ENCODE measurements at regions not wholly inside any gene's neighbourhood (a gene's known extent, or its start where the extent isn't known, plus 50 kb on each side); places are given as distances from the start of the nearest gene placed in this dataset.

DNA sequence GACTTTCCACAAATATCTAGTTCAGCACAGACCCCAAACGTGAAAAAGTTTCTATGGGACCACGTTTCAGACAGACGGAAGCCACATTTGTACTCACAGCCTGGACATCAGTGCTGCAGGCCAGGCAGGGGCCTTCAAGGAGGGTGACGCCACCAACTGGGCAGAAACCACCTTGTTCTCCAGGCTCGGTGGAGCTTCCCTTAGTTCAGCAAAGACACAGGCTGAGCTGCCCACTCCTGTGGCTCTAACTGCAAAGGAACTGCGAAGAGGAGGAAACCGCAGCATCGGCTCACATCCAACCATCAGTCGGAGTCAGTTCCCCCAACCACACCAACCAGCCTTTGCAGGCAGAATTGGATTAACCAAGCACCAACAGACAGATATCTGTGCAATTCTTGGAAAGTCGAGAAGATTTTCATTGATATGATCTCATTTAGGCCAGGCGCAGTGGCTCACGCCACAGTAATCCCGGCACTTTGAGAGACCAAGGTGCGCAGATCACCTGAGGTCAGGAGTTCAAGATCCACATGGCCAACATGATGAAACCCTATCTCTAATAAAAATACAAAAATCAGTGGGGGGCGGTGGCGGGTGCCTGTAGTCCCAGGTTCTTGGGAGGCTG is 73.3 kb upstream of the CNEP1R1 start:
- Mint-ChIP-seq H3K36me3 (ENCODE audit: low read depth) (peaks cover 2% of the 10 kb centered on the region), H3K4me1 (peaks cover 5% of the 10 kb centered on the region), H3K27ac (ENCODE audit: unreplicated experiment) (no peak overlapping the region), H3K9me3 (peaks cover 4% of the 10 kb centered on the region), H3K27me3 (ENCODE audit: low read depth) (no peaks in the 10 kb centered on the region), H3K4me3 (no peak overlapping the region)
- TF ChIP-seq CTCF (conservative IDR thresholded peaks at IDR 0.05), result no peak
- no peak for DNase-seq (ENCODE audit: low read depth, low spot score)

DNA sequence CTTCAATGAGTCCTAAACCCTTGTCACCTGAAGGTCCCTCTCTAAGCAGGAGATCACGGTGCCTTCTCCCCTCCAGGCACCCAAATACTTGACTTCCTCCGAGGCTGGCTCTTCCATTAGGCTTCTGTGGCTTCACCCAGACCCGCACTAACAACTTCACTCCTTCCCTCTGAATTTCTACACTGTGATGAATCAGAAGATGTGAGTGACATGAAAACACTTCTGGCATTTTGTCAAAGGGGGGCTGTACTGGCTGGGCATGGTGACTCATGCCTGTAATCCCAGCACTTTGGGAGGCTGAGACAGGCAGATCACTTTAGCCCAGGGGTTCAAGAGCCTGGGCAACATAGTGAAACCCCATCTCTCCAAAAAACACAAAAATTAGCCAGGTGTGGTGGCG is 72.6 kb upstream of the CNEP1R1 start:
- TF ChIP-seq CTCF (conservative IDR thresholded peaks at IDR 0.05), result no peak
- H3K4me1 Mint-ChIP-seq, result peaks cover 5% of the 10 kb centered on the region
- no peaks in the 10 kb centered on the region for H3K27me3 Mint-ChIP-seq (ENCODE audit: low read depth)
- no peak for DNase-seq (ENCODE audit: low read depth, low spot score)
- peaks cover 2% of the 10 kb centered on the region for H3K36me3 Mint-ChIP-seq (ENCODE audit: low read depth)
- no peak overlapping the region for H3K4me3 Mint-ChIP-seq
- peak overlapping the region; percentile 54 for H3K27ac Mint-ChIP-seq (ENCODE audit: unreplicated experiment)
- H3K9me3 Mint-ChIP-seq, result peaks cover 4% of the 10 kb centered on the region

DNA sequence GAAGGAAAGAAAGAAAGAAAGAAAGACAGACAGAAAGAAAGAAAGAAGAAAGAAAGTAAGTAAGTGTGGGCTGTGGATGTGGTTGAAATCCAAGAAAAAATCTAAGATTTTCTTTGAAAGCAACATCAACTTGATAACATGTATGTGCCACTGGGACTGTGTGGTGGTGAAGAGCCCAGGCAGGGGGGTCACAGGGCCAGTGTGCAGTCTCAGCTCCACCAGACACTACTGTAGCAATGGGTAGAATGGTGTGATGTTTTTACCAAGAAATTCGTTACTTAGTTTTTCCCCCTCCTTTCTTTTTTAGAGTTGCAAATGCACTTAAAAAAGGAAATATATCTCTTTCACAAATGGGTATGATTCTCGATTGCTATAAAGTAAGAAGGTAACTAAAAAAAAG is 71.9 kb upstream of the CNEP1R1 start:
- H3K9me3 Mint-ChIP-seq, result peaks cover 4% of the 10 kb centered on the region
- H3K36me3 Mint-ChIP-seq (ENCODE audit: low read depth), result peaks cover 2% of the 10 kb centered on the region
- no peak overlapping the region for H3K4me3 Mint-ChIP-seq
- peaks cover 2% of the 10 kb centered on the region for H3K27me3 Mint-ChIP-seq (ENCODE audit: low read depth)
- DNase-seq (ENCODE audit: low read depth, low spot score), result no peak
- no peak for TF ChIP-seq CTCF (conservative IDR thresholded peaks at IDR 0.05)
- H3K4me1 Mint-ChIP-seq, result peaks cover 8% of the 10 kb centered on the region
- no peak overlapping the region for H3K27ac Mint-ChIP-seq (ENCODE audit: unreplicated experiment)

GRCh38 chr16:49955858-49956257 is 69.2 kb upstream of the CNEP1R1 start:
- H3K27ac Mint-ChIP-seq (ENCODE audit: unreplicated experiment), result no peak overlapping the region
- no peak for TF ChIP-seq CTCF (conservative IDR thresholded peaks at IDR 0.05)
- peaks cover 2% of the 10 kb centered on the region for H3K27me3 Mint-ChIP-seq (ENCODE audit: low read depth)
- H3K9me3 Mint-ChIP-seq, result no peaks in the 10 kb centered on the region
- no peaks in the 10 kb centered on the region for H3K36me3 Mint-ChIP-seq (ENCODE audit: low read depth)
- DNase-seq (ENCODE audit: low read depth, low spot score), result no peak
- H3K4me1 Mint-ChIP-seq, result peaks cover 4% of the 10 kb centered on the region
- H3K4me3 Mint-ChIP-seq, result no peak overlapping the region

- no peaks in the 10 kb centered on the region for H3K9me3 Mint-ChIP-seq
- peaks cover 4% of the 10 kb centered on the region for H3K4me1 Mint-ChIP-seq
- H3K27me3 Mint-ChIP-seq (ENCODE audit: low read depth), result peaks cover 2% of the 10 kb centered on the region
- no peak for DNase-seq (ENCODE audit: low read depth, low spot score)
- no peak overlapping the region for H3K27ac Mint-ChIP-seq (ENCODE audit: unreplicated experiment)
- H3K36me3 Mint-ChIP-seq (ENCODE audit: low read depth), result no peaks in the 10 kb centered on the region
- TF ChIP-seq CTCF (conservative IDR thresholded peaks at IDR 0.05), result no peak
- no peak overlapping the region for H3K4me3 Mint-ChIP-seq
These were observed 68.1 kb upstream of the CNEP1R1 start for GRCh38 chr16:49956915-49957314.
